HG03354 (cell line): ENCODE measurements at regions not wholly inside any gene's neighbourhood (a gene's known extent, or its start where the extent isn't known, plus 50 kb on each side); places are given as distances from the start of the nearest gene placed in this dataset.
"Not testable (repeated sequence)": the region's sequence is repeated elsewhere in the genome, so short reads cannot be mapped to it uniquely, and the experiment has no call there.

Experiments
- ATAC-seq: cut with Tn5 transposase; IDR thresholded peaks from one replicate; pipeline ENCODE4 v1.9.1; 2021; ENCODE audit warnings: mild to moderate bottlenecking; ENCODE audit not compliant: unreplicated experiment, poor library complexity, severe bottlenecking

GRCh38 chr11:115618428-115618827, 114.2 kb upstream of the CADM1 start:
- ATAC-seq, result no peak

- no peak for ATAC-seq
Observed at GRCh38 chr11:115617767-115618166, 113.6 kb upstream of the CADM1 start.

GRCh38 chr11:115616971-115617370, 112.8 kb upstream of the CADM1 start:
- no peak for ATAC-seq

- ATAC-seq, result no peak
Observed at GRCh38 chr11:115613986-115614632, 109.9 kb upstream of the CADM1 start.

GRCh38 chr11:115613004-115613403, 108.8 kb upstream of the CADM1 start:
- no peak for ATAC-seq

GRCh38 chr11:115612046-115612730, 108.0 kb upstream of the CADM1 start:
- ATAC-seq, result no peak

- ATAC-seq, result no peak
Observed at GRCh38 chr11:115611343-115611742, 107.1 kb upstream of the CADM1 start.

GRCh38 chr11:115610908-115611307, 106.7 kb upstream of the CADM1 start:
- ATAC-seq, result no peak

GRCh38 chr11:115610234-115610633, 106.0 kb upstream of the CADM1 start:
- ATAC-seq, result not testable (repeated sequence)

- ATAC-seq, result no peak
Observed at GRCh38 chr11:115608976-115609375, 104.8 kb upstream of the CADM1 start.

- ATAC-seq, result no peak
Observed at GRCh38 chr11:115607621-115608221, 103.5 kb upstream of the CADM1 start.

- no peak for ATAC-seq
Observed at GRCh38 chr11:115606498-115607220, 102.4 kb upstream of the CADM1 start.

- no peak for ATAC-seq
Observed at GRCh38 chr11:115605871-115606497, 101.8 kb upstream of the CADM1 start.

GRCh38 chr11:115605397-115605796, 101.2 kb upstream of the CADM1 start:
- not testable (repeated sequence) for ATAC-seq

- no peak for ATAC-seq
Observed at GRCh38 chr11:115599125-115599524, 94.9 kb upstream of the CADM1 start.

GRCh38 chr11:115598257-115598901, 94.2 kb upstream of the CADM1 start:
- no peak for ATAC-seq

- ATAC-seq, result no peak
Observed at GRCh38 chr11:115591380-115591779, 87.2 kb upstream of the CADM1 start.

- ATAC-seq, result no peak
Observed at GRCh38 chr11:115590254-115590653, 86.0 kb upstream of the CADM1 start.

GRCh38 chr11:115587718-115588342, 83.6 kb upstream of the CADM1 start:
- ATAC-seq, result no peak
